ENCODE measurements at regions not wholly inside any gene's neighbourhood (a gene's known extent, or its start where the extent isn't known, plus 50 kb on each side); places are given as distances from the start of the nearest gene placed in this dataset.
"Not testable (repeated sequence)": the region's sequence is repeated elsewhere in the genome, so short reads cannot be mapped to it uniquely, and the experiment has no call there.

DNA sequence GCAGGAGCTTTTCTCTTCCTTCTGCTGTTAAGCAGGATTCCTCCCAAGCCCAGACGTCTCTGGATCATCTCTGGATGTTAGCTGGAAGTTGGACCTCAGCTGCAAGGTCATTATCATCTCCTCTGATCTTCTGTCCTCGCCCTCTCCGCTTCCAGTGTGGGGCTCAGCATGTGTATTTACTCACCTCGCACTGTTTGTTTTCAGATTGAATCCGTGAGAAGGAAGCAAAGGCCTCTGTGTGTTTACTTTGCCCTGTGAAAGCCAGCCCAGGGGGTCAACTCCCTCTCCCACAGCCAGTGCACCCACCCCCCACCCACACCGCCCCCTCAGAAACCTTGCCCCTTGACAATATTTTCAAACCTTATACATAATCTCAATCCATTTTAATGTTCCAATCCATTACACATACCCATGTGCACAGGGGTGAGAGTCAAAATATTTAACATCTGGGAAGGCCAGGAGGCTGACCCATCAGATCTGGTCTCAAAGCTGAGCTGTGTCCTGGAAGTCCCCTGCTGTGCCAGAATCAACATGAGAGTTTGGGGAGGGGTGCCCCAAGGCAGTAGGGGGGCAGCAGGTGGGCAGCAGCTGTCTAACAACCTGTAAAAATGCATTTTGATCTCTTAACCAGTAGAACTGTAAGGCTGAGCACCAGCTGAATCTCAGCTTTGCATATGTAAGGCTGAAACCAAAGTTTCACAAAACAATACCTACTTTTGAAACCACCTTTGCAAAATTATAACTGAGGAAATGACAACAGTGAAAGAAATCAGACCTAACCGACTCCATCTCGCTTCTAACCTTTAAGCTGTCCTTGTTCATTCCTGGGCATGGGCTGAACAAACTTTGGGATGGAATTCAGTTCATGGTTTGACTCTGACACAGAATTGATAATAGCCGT lies 157.9 kb downstream of the ZNF664 start:
- DNase-seq (ENCODE audit: low read depth), result no peak

GRCh38 chr12:124131659-124132058 lies 158.6 kb downstream of the ZNF664 start:
- DNase-seq (ENCODE audit: low read depth), result no peak

DNA sequence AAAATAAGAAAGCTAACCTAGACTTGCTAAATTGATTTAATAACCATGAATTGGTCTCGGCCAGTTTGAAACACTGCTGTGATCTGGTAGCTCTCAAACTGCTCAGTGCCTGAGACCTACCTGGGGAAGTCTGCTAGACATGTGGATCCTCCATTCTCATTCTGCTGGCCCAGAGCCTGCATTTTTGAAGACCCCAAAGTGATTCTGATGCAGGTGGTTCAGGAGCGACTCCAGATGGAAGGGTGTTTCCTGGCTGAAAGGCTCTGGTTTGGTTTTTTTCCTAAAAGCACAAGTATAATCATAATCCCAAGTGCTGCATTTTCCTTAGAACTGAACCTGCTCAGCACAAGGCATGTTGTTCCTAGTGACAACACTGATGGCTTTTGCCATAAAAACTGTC lies 159.5 kb downstream of the ZNF664 start:
- no peak for DNase-seq (ENCODE audit: low read depth)

DNA sequence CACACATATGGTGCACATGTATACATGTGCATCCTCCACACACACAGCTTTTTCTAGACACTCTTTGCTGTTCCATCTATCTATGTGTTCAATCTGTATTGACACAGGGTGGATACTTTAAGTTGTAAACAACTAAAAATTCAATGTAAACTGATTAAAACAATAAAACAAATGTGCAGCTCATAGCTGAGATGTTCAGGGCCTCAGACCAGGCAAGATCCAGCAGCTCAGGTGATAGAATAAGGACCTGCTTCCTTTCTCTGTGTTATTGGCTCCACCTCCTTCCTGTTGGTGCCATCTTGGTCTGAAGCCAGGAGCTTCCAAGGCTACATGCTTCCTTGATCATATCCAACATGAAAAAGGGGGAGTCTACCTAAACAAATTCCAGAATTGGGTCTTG lies 158.1 kb upstream of the RFLNA start:
- no peak for DNase-seq (ENCODE audit: low read depth)

DNA sequence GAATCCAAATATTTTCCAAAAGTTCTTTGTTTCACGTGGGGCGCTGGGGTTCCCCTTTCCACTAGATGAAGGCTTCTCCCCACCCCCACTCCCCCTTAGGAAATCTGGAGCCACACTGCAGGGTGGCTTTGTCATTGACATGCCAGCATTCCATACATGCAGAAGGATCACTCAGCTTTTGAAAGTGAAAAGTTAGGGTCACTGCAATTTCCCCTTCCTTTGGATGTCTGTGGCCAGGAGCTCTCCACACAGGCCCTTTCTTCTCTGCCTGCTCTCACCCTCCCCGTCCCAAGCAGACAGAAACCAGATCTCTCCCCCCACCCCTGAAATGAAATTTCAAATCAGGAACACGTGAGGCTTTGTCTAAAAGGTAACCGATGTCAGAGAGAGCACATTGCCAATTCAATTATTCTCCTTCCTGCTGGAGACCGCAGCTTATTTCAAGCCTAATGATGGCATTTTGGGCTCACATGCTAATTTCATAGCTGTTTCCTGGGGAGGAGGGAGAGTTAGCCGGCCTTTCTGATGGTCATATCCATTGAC lies 153.9 kb upstream of the RFLNA start:
- no peak for DNase-seq (ENCODE audit: low read depth)

DNA sequence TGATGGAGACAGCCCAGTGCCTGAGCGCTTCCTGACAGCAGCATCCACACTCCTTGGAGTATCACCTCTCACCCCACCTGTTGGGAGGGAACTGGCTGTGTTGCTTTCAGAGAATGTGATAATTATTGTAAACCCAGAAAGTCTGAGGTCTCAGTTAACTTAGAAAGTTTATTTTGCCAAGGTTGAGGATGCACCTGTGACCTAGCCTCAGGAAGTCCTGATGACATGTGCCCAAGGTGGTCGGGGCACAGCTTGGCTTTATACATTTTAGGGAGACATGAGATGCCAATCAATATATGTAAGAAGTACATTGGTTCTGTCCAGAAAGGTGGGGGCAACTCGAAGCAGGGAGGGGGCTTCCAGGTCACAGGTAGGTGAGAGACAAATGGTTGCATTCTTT lies 153.3 kb upstream of the RFLNA start:
- not testable (repeated sequence) for DNase-seq (ENCODE audit: low read depth)

GRCh38 chr12:124142395-124143035 lies 152.4 kb upstream of the RFLNA start:
- DNase-seq (ENCODE audit: low read depth), result no peak

- no peak for DNase-seq (ENCODE audit: low read depth)
Observed at GRCh38 chr12:124143726-124144125, 151.2 kb upstream of the RFLNA start.

- DNase-seq (ENCODE audit: low read depth), result no peak
Observed at GRCh38 chr12:124144531-124145194, 150.2 kb upstream of the RFLNA start.

GRCh38 chr12:124147027-124147426 lies 147.9 kb upstream of the RFLNA start:
- DNase-seq (ENCODE audit: low read depth), result no peak

- no peak for DNase-seq (ENCODE audit: low read depth)
Observed at GRCh38 chr12:124147575-124147974, 147.3 kb upstream of the RFLNA start.

DNA sequence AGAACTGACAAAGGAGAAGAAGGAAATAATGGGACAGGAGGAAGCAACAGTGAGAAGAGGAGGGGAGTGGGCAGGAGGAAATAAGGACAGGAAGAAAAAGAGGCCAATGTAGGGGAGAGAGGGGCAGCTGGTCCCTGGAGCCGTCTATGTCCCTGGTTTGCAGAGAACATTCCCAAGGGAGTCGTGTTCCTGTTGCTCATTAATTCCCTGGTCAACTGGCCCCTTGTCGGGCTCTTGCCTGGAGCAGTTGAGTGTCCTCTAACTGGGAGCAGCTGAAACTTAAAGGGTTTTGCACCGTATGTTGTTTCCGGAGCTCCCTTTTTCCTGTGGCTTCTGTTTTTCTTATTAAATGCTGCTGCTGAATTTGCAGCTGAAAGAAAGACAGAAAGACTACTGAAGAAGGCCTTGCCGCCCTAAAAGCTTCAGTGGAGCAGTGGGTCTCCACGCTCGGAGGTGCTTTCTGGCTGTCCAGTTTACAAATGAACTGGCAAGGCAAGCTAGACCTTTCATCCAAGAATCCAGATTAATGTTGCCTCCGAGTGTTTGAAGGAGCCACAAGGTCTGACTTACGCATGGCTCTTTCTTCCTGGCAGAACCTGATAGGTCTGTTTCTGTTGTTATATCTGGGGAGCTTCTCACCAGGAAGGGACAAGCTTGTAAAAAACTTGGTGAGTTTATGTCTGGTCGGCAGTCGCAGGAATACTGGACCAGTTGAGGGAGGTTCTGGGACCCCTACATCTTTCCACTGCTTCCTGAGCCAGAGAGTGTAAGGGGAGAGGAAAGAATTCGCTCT lies 146.2 kb upstream of the RFLNA start:
- no peak for DNase-seq (ENCODE audit: low read depth)

DNA sequence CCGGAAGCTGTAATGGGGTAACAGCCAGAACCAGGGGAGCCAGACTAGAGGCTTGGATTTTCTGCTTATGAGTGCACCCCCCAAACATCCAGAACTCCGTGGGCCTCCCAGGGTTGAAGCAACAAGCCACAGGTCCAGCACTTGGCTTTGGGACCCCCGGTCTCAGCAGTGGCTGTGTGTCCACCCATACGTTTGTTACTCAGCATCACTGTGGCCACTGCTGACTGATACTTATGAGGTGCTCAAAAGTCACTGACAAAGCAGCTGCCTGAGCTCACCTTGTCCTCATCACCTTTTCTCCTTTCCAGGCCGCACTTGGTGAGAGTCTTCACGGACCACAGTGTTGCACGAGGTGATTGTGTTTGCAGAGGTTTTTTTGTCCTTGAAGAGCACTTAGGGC lies 145.6 kb upstream of the RFLNA start:
- DNase-seq (ENCODE audit: low read depth), result no peak

GRCh38 chr12:124150168-124150567 lies 144.7 kb upstream of the RFLNA start:
- DNase-seq (ENCODE audit: low read depth), result no peak

- DNase-seq (ENCODE audit: low read depth), result no peak
Observed at GRCh38 chr12:124151583-124151982, 143.3 kb upstream of the RFLNA start.

DNA sequence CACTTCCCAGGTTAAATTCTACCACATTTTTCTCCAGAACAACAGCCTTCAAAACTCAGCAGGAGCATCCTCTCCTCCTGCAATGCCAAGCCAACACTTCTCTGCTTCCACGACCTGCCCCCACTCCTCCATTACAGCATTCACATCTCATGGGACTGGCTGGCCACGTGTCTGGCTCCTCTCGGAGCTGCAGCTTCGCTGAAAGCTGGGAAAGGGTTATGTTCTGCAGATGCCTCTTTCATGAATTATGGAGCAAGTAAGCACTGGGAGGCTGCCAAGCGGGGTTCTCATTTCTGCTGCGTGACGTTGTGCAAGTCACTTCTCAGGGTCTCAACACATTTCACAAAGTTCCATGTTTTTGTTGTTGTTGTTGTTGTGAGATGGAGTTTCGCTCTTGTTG lies 142.2 kb upstream of the RFLNA start:
- DNase-seq (ENCODE audit: low read depth), result no peak

DNA sequence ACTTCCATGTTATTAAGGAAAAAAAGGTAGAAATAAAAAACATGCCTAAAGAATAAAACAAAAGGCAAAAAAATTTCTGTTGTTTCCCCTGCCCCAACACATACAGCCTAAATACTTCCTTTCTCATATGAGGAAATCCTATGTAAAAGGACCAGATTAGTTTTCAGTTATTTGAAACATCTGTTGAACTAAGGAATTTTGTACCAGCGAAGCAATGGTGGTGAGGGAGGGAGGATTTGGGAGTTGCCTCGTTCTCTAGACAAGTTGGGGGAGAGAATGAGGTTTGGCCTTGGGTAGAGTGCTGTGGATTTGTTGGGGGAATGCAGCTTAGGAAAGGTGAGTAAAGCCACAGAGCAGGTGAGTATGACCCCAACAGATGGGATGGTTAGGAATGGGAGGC lies 141.5 kb upstream of the RFLNA start:
- no peak for DNase-seq (ENCODE audit: low read depth)

- DNase-seq (ENCODE audit: low read depth), result no peak
Observed at GRCh38 chr12:124157406-124157805, 137.5 kb upstream of the RFLNA start.

DNA sequence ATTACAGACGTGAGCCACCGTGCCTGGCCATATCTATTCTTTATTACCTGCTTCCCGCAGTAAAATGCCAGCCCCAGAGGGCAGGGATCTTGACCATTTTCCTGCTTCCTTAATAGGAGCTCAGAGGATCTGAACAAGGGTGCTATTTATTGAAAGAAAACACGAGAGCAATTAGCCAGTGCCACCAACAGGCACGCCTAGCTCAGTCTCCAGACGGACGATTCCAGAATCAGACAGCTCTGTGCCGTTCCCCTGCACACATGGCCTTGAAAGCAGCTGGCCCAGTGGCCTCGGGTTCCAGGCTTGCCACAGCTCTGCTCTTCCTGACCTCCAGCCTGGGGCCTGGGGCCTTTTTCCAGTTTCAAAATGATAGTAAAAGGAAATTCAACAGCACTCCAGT lies 135.2 kb upstream of the RFLNA start:
- DNase-seq (ENCODE audit: low read depth), result no peak

- DNase-seq (ENCODE audit: low read depth), result no peak
Observed at GRCh38 chr12:124160097-124160756, 134.7 kb upstream of the RFLNA start.

DNA sequence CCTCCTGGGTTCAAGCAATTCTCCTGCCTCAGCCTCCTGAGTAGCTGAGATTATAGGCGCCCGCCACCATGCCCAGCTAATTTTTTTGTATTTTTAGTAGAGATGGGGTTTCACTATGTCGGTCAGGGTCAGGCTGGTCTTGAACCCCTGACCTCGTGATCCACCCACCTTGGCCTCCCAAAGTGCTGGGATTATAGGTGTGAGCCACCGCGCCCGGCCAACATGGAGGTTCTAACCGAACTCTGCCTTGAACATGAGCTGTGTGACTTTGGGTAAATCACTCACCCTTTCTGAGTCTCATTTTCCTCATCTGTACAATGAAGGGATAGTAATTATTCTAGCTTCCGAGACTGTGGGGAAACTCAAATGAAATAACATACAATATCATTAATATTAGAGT lies 133.5 kb upstream of the RFLNA start:
- not testable (repeated sequence) for DNase-seq (ENCODE audit: low read depth)
